Colon (tissue), 2 donors: ENCODE measurements at regions not wholly inside any gene's neighbourhood (a gene's known extent, or its start where the extent isn't known, plus 50 kb on each side); places are given as distances from the start of the nearest gene placed in this dataset.

ENCODE experiments used
- FAIRE-seq: peaks from 2 replicates; lab custom pipeline; 2012; peaks lifted over from hg19 to GRCh38; lab: Jason Lieb, UNC
- donor health status: control.
- donor health status: control.

- FAIRE-seq: no peak
Observed at GRCh38 chr12:5195691-5196090, 152.0 kb downstream of the KCNA5 start.

GRCh38 chr12:5197131-5197530, 153.5 kb downstream of the KCNA5 start:
- no peak for FAIRE-seq

GRCh38 chr12:5197656-5198055, 154.0 kb downstream of the KCNA5 start:
- FAIRE-seq: no peak

- no peak for FAIRE-seq
Observed at GRCh38 chr12:5200278-5201087, 156.8 kb downstream of the KCNA5 start.

- no peak for FAIRE-seq
Observed at GRCh38 chr12:5201554-5202218, 158.0 kb downstream of the KCNA5 start.

- no peak for FAIRE-seq
Observed at GRCh38 chr12:5203274-5203673, 159.6 kb downstream of the KCNA5 start.

- FAIRE-seq: no peak
Observed at GRCh38 chr12:5203720-5204119, 160.0 kb downstream of the KCNA5 start.

GRCh38 chr12:5204271-5204670, 160.6 kb downstream of the KCNA5 start:
- no peak for FAIRE-seq

GRCh38 chr12:5204831-5205230, 161.2 kb downstream of the KCNA5 start:
- no peak for FAIRE-seq

- FAIRE-seq: no peak
Observed at GRCh38 chr12:5206401-5207175, 162.9 kb downstream of the KCNA5 start.

GRCh38 chr12:5210179-5210922, 166.7 kb downstream of the KCNA5 start:
- FAIRE-seq: no peak

GRCh38 chr12:5210923-5211290, 167.2 kb downstream of the KCNA5 start:
- no peak for FAIRE-seq

- FAIRE-seq: no peak
Observed at GRCh38 chr12:5213336-5213735, 169.7 kb downstream of the KCNA5 start.

- FAIRE-seq: no peak
Observed at GRCh38 chr12:5213990-5214389, 170.3 kb downstream of the KCNA5 start.

- FAIRE-seq: no peak
Observed at GRCh38 chr12:5217936-5218335, 174.3 kb downstream of the KCNA5 start.

GRCh38 chr12:5220099-5220498, 176.4 kb downstream of the KCNA5 start:
- no peak for FAIRE-seq

- FAIRE-seq: no peak
Observed at GRCh38 chr12:5220835-5221234, 177.2 kb downstream of the KCNA5 start.

- FAIRE-seq: no peak
Observed at GRCh38 chr12:5222011-5222461, 178.4 kb downstream of the KCNA5 start.

- no peak for FAIRE-seq
Observed at GRCh38 chr12:5222729-5223128, 179.1 kb downstream of the KCNA5 start.

- no peak for FAIRE-seq
Observed at GRCh38 chr12:5223881-5224280, 180.2 kb downstream of the KCNA5 start.

GRCh38 chr12:5226581-5226980, 182.9 kb downstream of the KCNA5 start:
- no peak for FAIRE-seq

GRCh38 chr12:5227708-5228373, 184.2 kb downstream of the KCNA5 start:
- FAIRE-seq: no peak
